Lung (tissue), 11 donors: ENCODE measurements at regions not wholly inside any gene's neighbourhood (a gene's known extent, or its start where the extent isn't known, plus 50 kb on each side); places are given as distances from the start of the nearest gene placed in this dataset.

ENCODE experiments used
- ATAC-seq: fragments of 200-7000 bp; cut with Tn5 transposase; one replicate; pipeline ENCODE4 v1.9.1; 2020; ENCODE audit warnings: moderate number of reproducible peaks; ENCODE audit not compliant: insufficient read depth, low FRiP score
- DNase-seq, 3 donors: peaks; one replicate each; pipeline ENCODE4 v3.0.0-alpha.2; 2013 to 2017
- H3K27ac ChIP-seq, 2 donors: one replicate each; pipeline ENCODE4 v1.5.1; 2013; ENCODE audit warnings: mild to moderate bottlenecking in 2 of 2, moderate library complexity in 2 of 2, control low read depth in 1 of 2, inconsistent platforms in 1 of 2, low read depth in 1 of 2, low read length in 1 of 2
- H3K27me3 ChIP-seq, 3 donors: one replicate each; pipeline ENCODE4 v1.5.1; 2013; ENCODE audit warnings: low read length in 2 of 3; ENCODE audit not compliant: control insufficient read depth in 3 of 3, insufficient read depth in 3 of 3
- H3K36me3 ChIP-seq, 4 donors: one replicate each; pipeline ENCODE4 v1.5.1; 2013; ENCODE audit warnings: low read length in 4 of 4, mild to moderate bottlenecking in 1 of 4, moderate library complexity in 1 of 4; ENCODE audit not compliant: control insufficient read depth in 4 of 4, insufficient read depth in 4 of 4
- H3K4me1 ChIP-seq, 5 donors: one replicate each; pipeline ENCODE4 v1.5.1; 2013; ENCODE audit warnings: low read length in 5 of 5, mild to moderate bottlenecking in 2 of 5, moderate library complexity in 1 of 5; ENCODE audit not compliant: control insufficient read depth in 5 of 5, insufficient read depth in 5 of 5
- H3K4me3 ChIP-seq: one replicate; pipeline ENCODE4 v1.5.1; 2013; ENCODE audit warnings: mild to moderate bottlenecking, control low read depth, moderate library complexity
- H3K9ac ChIP-seq, 2 donors: one replicate each; pipeline ENCODE4 v1.5.1; 2013; ENCODE audit warnings: low read length in 2 of 2, control low read depth in 1 of 2; ENCODE audit not compliant: insufficient read depth in 1 of 2
- H3K9me3 ChIP-seq, 4 donors: one replicate each; pipeline ENCODE4 v1.5.1; 2013; ENCODE audit warnings: low read length in 3 of 4, mild to moderate bottlenecking in 1 of 4, moderate library complexity in 1 of 4; ENCODE audit not compliant: control insufficient read depth in 4 of 4, insufficient read depth in 3 of 4
- WGBS, 2 donors: extraction: QIAGEN DNeasy Blood & Tissue Kit; methylation state at CpG; one replicate each; pipeline ENCODE4 v1.1.7; 2013; 5-methylcytosine and 5-hydroxymethylcytosine counted together
- TF ChIP-seq, protein P1 (sequence below): IDR thresholded peaks from 2 replicates; pipeline ENCODE4 v1.5.1; 2012; ENCODE audit warnings: mild to moderate bottlenecking; ENCODE audit errors: control extremely low read depth, extremely low read depth
- donor health status: control.
- donor health status: control.
- donor health status: Bipolar disorder and iron deficiency.
- donor health status: healthy.
- donor health status: DM: yes; HTN: yes; CAD: no.

DNA sequence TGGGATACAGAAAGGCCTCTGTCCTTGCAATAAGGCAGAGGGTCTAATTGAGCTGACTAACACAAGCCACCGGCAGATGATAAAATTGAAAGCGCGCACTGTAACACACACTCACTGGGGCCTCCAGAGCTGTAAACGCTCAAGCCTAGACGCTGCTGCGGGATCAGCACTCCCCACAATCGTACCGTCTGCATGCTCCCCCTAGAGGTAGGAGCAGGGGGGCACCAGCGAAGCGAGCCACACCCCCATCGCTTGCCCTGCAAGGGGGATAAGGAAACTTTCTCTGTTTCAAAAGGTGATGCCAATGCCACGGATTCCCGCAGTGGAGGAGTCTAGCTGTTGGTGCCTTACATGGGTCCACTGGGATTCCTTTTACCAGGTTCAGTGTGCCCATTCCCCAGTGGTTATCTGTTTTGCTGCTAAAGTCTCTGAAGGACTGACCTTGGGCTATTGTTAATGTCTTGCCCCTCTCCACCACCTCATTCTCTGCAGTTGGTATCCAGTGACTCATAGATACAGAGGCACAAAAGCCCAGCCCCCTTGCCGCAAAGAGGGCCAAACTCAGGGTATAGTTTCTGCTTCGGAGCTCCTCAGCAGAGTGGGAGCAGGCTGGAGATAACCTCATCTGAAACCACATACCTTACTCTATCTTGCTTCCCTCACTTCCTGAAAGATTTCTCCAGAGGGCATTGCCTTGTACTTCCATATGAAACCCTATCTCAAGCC lies 139.3 kb upstream of the KBTBD8 start:
- H3K4me1 ChIP-seq: no peaks in the 10 kb centered on the region
- DNase-seq (no peak), ATAC-seq (no peak)
- H3K9ac ChIP-seq: no peak overlapping the region
- H3K27ac ChIP-seq: no peak overlapping the region
- H3K9me3 ChIP-seq: no peaks in the 10 kb centered on the region
- no peaks in the 10 kb centered on the region for H3K36me3 ChIP-seq
- no peaks in the 10 kb centered on the region for H3K27me3 ChIP-seq
- no peak overlapping the region for H3K4me3 ChIP-seq
- WGBS, 2 donors: 69 to 73% methylated on average over 15 of the region's 15 CpGs
- TF ChIP-seq, protein P1, sequence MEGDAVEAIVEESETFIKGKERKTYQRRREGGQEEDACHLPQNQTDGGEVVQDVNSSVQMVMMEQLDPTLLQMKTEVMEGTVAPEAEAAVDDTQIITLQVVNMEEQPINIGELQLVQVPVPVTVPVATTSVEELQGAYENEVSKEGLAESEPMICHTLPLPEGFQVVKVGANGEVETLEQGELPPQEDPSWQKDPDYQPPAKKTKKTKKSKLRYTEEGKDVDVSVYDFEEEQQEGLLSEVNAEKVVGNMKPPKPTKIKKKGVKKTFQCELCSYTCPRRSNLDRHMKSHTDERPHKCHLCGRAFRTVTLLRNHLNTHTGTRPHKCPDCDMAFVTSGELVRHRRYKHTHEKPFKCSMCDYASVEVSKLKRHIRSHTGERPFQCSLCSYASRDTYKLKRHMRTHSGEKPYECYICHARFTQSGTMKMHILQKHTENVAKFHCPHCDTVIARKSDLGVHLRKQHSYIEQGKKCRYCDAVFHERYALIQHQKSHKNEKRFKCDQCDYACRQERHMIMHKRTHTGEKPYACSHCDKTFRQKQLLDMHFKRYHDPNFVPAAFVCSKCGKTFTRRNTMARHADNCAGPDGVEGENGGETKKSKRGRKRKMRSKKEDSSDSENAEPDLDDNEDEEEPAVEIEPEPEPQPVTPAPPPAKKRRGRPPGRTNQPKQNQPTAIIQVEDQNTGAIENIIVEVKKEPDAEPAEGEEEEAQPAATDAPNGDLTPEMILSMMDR: no peak

GRCh38 chr3:66860771-66861170 lies 137.3 kb upstream of the KBTBD8 start:
- no peak overlapping the region for H3K4me3 ChIP-seq
- TF ChIP-seq, protein P1: no peak
- no peaks in the 10 kb centered on the region for H3K27me3 ChIP-seq
- no peaks in the 10 kb centered on the region for H3K36me3 ChIP-seq
- ATAC-seq (no peak), DNase-seq (no peak)
- no peak overlapping the region for H3K9ac ChIP-seq
- H3K9me3 ChIP-seq: no peaks in the 10 kb centered on the region
- WGBS, 2 donors: 93% methylated on average over 7 of the region's 7 CpGs
- H3K27ac ChIP-seq: no peak overlapping the region
- no peaks in the 10 kb centered on the region for H3K4me1 ChIP-seq

DNA sequence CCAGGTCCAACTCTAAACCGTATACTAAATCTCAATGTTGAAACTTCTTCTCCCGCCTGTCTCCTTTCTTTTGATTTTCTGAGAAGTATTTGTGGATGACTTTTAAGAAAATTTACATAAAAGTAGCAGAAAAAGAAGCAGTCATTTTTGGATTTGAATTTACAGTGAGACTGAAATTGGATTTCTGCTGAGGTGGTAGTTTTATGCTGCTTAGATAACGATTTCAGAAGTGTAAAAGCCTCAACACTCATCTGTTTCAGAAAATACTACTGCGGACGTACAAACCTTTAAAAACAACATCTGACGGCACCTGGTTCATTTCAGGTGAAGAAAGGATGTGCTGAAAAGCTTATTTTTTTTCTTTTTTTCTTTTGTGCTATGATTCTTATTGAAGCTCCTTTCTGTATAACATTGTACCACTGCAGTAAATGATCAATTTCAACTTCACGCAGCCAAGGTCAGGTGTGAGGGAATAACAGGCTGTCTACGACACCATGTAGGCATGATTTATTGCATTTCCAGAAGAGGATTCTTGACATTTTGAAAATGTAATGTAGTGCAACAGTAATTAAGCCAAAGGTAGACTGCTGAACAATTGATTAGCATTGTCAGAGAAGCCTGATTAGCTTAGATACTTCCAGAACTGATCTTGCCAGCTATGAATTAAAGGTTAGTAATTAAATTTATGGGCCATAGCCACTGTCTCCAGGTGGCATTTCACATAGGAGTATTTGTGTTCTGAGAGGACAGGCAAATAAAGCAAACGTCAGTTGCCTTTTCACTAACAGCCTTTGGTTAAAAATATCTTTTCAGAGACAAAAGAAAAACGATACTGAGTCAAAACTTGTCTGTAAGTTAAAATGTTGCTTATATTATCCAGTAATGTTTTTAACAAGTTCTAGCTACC lies 134.6 kb upstream of the KBTBD8 start:
- Histone ChIP-seq H3K4me3 (no peak overlapping the region), H3K9ac (no peak overlapping the region), H3K27ac (no peak overlapping the region), H3K9me3 (no peaks in the 10 kb centered on the region), H3K27me3 (no peaks in the 10 kb centered on the region), H3K36me3 (no peaks in the 10 kb centered on the region), H3K4me1 (no peaks in the 10 kb centered on the region)
- 82 to 88% methylated on average over 10 of the region's 10 CpGs for WGBS, 2 donors
- TF ChIP-seq, protein P1: no peak
- DNase-seq (no peak), ATAC-seq (no peak)
